HCT116 (cell line): ENCODE measurements at regions not wholly inside any gene's neighbourhood (a gene's known extent, or its start where the extent isn't known, plus 50 kb on each side); places are given as distances from the start of the nearest gene placed in this dataset.

Experiments
- ATAC-seq: fragments of 200-7000 bp; cut with Tn5 transposase; 2 replicates; pipeline ENCODE4 v1.9.1; 2020; ENCODE audit warnings: mild to moderate bottlenecking, moderate library complexity
- BruUV-seq: library from RNA; stranded (reverse); fragments of 400-500 nt; replicated peaks from 2 replicates; lab custom pipeline; 2021; lab: Mats Ljungman, UMichigan
- CTCF ChIA-PET: fragments of 300-600 bp; sonication (Branson Sonifier 250); formaldehyde crosslinking; loops from one replicate; lab custom pipeline; 2021; ENCODE audit warnings: antibody characterized with exemption; lab: Charles Lee
- POLR2A ChIA-PET: fragments of 300-600, 350-600 bp; sonication (Branson Sonifier 250); formaldehyde crosslinking; loops from one replicate; lab custom pipeline; 2021; ENCODE audit warnings: antibody characterized with exemption; lab: Charles Lee
- RAD21 ChIA-PET, 2 experiments: fragments of 300-600 bp; sonication (Branson Sonifier 250); formaldehyde crosslinking; loops; one replicate each; lab custom pipeline; 2023; ENCODE audit warnings: low total read pairs in 2 of 2; ENCODE audit not compliant: uncharacterized antibody in 2 of 2, unreplicated experiment in 2 of 2, low non-redundant PET in 1 of 2; lab: Charles Lee
- DNase-seq: peaks from one replicate; pipeline ENCODE4 v3.0.0-alpha.2; 2010; ENCODE audit warnings: low read depth, low spot score
- H2AFZ ChIP-seq: fragments of 200-600 bp; shearing (Covaris generic), sonication (generic); 2 replicates; pipeline ENCODE4 v1.6.1; 2017; ENCODE audit warnings: low read depth, mixed run types, mixed read lengths, antibody characterized with exemption, low read length; ENCODE audit not compliant: poor library complexity, severe bottlenecking
- H3K27ac ChIP-seq: 2 replicates; pipeline ENCODE4 v1.5.1; 2012; ENCODE audit warnings: low read depth, low read length
- H3K27me3 ChIP-seq: fragments of 200-600 bp; sonication (generic); 2 replicates; pipeline ENCODE4 v1.6.1; 2016; ENCODE audit warnings: mixed run types, low read length, mixed read lengths; ENCODE audit not compliant: insufficient read depth
- H3K36me3 ChIP-seq, 2 experiments: fragments of 200-500 bp in 1 of 2; fragments of 200-600 bp in 1 of 2; sonication (Bioruptor generic) in 1 of 2; sonication (generic) in 1 of 2; 2 replicates each; pipeline versions ENCODE4 v1.5.1 to v1.6.1; 2014 to 2016; ENCODE audit warnings: low read length in 2 of 2, inconsistent platforms in 1 of 2, mixed read lengths in 1 of 2, mixed run types in 1 of 2; ENCODE audit not compliant: insufficient read depth in 2 of 2, control insufficient read depth in 1 of 2
- H3K4me1 ChIP-seq, 2 experiments: fragments of 200-600 bp in 1 of 2; sonication (generic) in 1 of 2; 2 replicates each; pipeline versions ENCODE4 v1.5.1 to v1.6.1; 2012 to 2017; ENCODE audit warnings: low read length in 2 of 2, inconsistent platforms in 1 of 2, mild to moderate bottlenecking in 1 of 2, mixed read lengths in 1 of 2, mixed run types in 1 of 2, moderate library complexity in 1 of 2; ENCODE audit not compliant: insufficient read depth in 2 of 2, control insufficient read depth in 1 of 2
- H3K4me2 ChIP-seq: fragments of 200-600 bp; sonication (generic); 2 replicates; pipeline ENCODE4 v1.6.1; 2017; ENCODE audit warnings: mixed run types, low read length, mixed read lengths
- H3K4me3 ChIP-seq, 2 experiments: fragments of 200-600 bp in 1 of 2; sonication (generic) in 1 of 2; replicated peaks in 1 of 2; 2 replicates each; pipeline ENCODE4 v1.5.1; 2011 to 2016; ENCODE audit warnings: low read length in 2 of 2, control low read depth in 1 of 2, low read depth in 1 of 2, mild to moderate bottlenecking in 1 of 2, mixed read lengths in 1 of 2, mixed run types in 1 of 2
- H3K79me2 ChIP-seq: fragments of 200-600 bp; sonication (generic); 2 replicates; pipeline ENCODE4 v1.6.1; 2017; ENCODE audit warnings: mild to moderate bottlenecking, mixed run types, low read length, moderate library complexity, mixed read lengths; ENCODE audit not compliant: insufficient read depth
- H3K9ac ChIP-seq: fragments of 200-600 bp; sonication (generic); 2 replicates; pipeline ENCODE4 v1.6.1; 2016; ENCODE audit warnings: low read length, mixed read lengths
- H3K9me2 ChIP-seq: fragments of 200-600 bp; sonication (generic), shearing (Covaris generic); 2 replicates; pipeline ENCODE4 v1.6.1; 2017; ENCODE audit warnings: mixed run types, mild to moderate bottlenecking, moderate library complexity; ENCODE audit not compliant: insufficient read depth
- H3K9me3 ChIP-seq, 2 experiments: fragments of 200-500 bp in 1 of 2; fragments of 200-600 bp in 1 of 2; sonication (Bioruptor generic) in 1 of 2; sonication (generic) in 1 of 2; 2 replicates each; pipeline ENCODE4 v1.6.1; 2014 to 2017; ENCODE audit warnings: low read length in 2 of 2, mixed read lengths in 2 of 2, inconsistent platforms in 1 of 2, low read depth in 1 of 2, mild to moderate bottlenecking in 1 of 2, mixed run types in 1 of 2, moderate library complexity in 1 of 2; ENCODE audit not compliant: control insufficient read depth in 1 of 2, insufficient read depth in 1 of 2
- H4K20me1 ChIP-seq: fragments of 200-600 bp; sonication (generic), shearing (Covaris generic); 2 replicates; pipeline ENCODE4 v1.6.1; 2017; ENCODE audit warnings: mixed run types, mild to moderate bottlenecking, moderate library complexity; ENCODE audit not compliant: insufficient read depth
- CBX3 ChIP-seq: IDR thresholded peaks from 2 replicates; pipeline ENCODE4 v1.6.1; 2012; ENCODE audit warnings: low read depth
- EZH2phosphoT487 ChIP-seq: fragments of 200-600 bp; IDR thresholded peaks from 2 replicates; pipeline ENCODE4 v1.6.1; 2018; ENCODE audit warnings: antibody characterized with exemption, borderline replicate concordance
- FOSL1 ChIP-seq: IDR thresholded peaks from 2 replicates; pipeline ENCODE4 v1.6.1; 2012; ENCODE audit warnings: low read depth
- JUND ChIP-seq: IDR thresholded peaks from 2 replicates; pipeline ENCODE4 v1.6.1; 2012
- REST ChIP-seq: IDR thresholded peaks from 2 replicates; pipeline ENCODE4 v1.6.1; 2012; ENCODE audit warnings: low read depth
- ZNF274 ChIP-seq: fragments of 200-500 bp; sonication (Bioruptor generic); IDR thresholded peaks from 2 replicates; pipeline ENCODE4 v1.6.1; 2014; ENCODE audit warnings: mild to moderate bottlenecking, low read depth, low read length, inconsistent platforms
- intact Hi-C: fragments of 100-400 bp; cut with micrococcal nuclease; formaldehyde crosslinking; loops from 2 replicates; pipeline ENCODE4 v1.10.0; 2022
- TF ChIP-seq, protein P1 (sequence below), 3 experiments: fragments of 200-600 bp in 1 of 3; sonication (generic) in 1 of 3; IDR thresholded peaks in 2 of 3; conservative IDR thresholded peaks in 1 of 3; 2 replicates each; pipeline ENCODE4 v1.5.1; 2012 to 2017; ENCODE audit warnings: low read depth in 2 of 3, low read length in 2 of 3, antibody characterized with exemption in 1 of 3, borderline replicate concordance in 1 of 3, control low read depth in 1 of 3, mild to moderate bottlenecking in 1 of 3, mixed read lengths in 1 of 3, mixed run types in 1 of 3, moderate library complexity in 1 of 3; ENCODE audit not compliant: insufficient read depth in 1 of 3

DNA sequence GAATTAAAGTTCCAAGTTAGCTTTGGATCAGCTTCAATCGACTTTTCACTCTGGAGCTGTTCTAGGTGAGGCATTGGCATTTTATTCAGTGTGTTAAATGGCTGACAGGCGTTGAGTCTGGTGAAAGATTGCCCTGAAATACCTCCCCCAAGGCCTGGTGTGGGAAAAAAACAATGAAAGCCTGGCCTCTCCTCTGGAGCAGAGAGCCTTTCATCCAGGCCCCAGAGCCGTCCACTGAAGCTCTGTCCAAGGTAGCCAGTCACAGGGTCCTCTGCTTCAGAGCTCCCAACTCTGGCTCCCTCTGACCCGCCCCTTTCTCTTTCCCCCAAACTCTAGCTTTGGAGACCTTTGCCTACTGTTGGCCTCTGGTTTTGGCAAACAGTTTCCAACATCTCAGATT lies 123.6 kb upstream of the CRHR1 start:
- DNase-seq (no peak), ATAC-seq (no peak)
- Histone ChIP-seq H3K4me2 (no peak overlapping the region), H3K9me2 (no peaks in the 10 kb centered on the region), H3K79me2 (no peaks in the 10 kb centered on the region), H4K20me1 (no peaks in the 10 kb centered on the region), H3K36me3 (no peaks in the 10 kb centered on the region), H3K9ac (no peak overlapping the region), H3K4me3 (no peak overlapping the region), H2AFZ (no peak overlapping the region), H3K27me3 (0 out of 2 replicates have a peak, but pooled peaks cover 8% of the 10 kb centered on the region), H3K27ac (no peak overlapping the region), H3K9me3 (no peaks in the 10 kb centered on the region), H3K4me1 (no peaks in the 10 kb centered on the region)
- ChIA-PET RAD21 (no interaction called here), CTCF (no interaction called here), POLR2A (no interaction called here)
- BruUV-seq, result no TSS peak
- TF ChIP-seq REST (peak; percentile 51), EZH2phosphoT487 (no peak)
- intact Hi-C loops, result no loop called here

DNA sequence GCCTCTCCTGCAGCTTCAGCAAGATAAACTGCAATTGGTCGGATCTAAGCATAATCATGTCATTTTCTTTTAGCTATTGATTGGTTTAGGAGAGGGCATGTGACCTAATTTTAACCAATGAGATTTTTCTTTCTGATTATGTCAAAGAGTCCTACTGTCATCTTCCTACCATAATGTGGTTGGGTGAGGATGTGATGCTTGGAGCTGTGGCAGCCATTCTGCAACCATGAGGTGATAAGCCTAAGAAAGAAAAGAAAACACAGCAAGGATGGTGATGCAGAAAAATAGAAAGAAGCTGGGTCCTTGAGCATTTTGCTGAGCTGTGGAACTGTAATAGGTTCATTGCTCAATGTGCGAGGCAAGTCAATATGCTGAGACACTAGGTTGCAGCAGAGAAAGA lies 121.7 kb upstream of the CRHR1 start:
- Histone ChIP-seq H3K4me2 (no peak overlapping the region), H3K36me3 (no peaks in the 10 kb centered on the region)
- ATAC-seq (0 out of 2 replicates have a peak, but pooled peaks have one; percentile 28), DNase-seq (no peak)
- CTCF ChIA-PET, result interaction anchor here (1.0 to 1.3 kb wide), 2 partner anchors 14 to 22 kb away, joined by 3 to 4 read pairs; no protein-coding TSS in a partner anchor
- TF ChIP-seq, protein P1, sequence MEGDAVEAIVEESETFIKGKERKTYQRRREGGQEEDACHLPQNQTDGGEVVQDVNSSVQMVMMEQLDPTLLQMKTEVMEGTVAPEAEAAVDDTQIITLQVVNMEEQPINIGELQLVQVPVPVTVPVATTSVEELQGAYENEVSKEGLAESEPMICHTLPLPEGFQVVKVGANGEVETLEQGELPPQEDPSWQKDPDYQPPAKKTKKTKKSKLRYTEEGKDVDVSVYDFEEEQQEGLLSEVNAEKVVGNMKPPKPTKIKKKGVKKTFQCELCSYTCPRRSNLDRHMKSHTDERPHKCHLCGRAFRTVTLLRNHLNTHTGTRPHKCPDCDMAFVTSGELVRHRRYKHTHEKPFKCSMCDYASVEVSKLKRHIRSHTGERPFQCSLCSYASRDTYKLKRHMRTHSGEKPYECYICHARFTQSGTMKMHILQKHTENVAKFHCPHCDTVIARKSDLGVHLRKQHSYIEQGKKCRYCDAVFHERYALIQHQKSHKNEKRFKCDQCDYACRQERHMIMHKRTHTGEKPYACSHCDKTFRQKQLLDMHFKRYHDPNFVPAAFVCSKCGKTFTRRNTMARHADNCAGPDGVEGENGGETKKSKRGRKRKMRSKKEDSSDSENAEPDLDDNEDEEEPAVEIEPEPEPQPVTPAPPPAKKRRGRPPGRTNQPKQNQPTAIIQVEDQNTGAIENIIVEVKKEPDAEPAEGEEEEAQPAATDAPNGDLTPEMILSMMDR (IDR thresholded peaks at IDR 0.05 in 2 of 3, conservative IDR thresholded peaks at IDR 0.05 in 1 of 3; ENCODE audit: borderline replicate concordance in 1 of 3, insufficient read depth in 1 of 3, low read depth in 2 of 3, low read length in 2 of 3), result no peak
- TF ChIP-seq JUND (no peak), CBX3 (no peak), FOSL1 (no peak), ZNF274 (no peak)
- TF ChIP-seq, all 23 proteins: peak for 0
- no peaks in the 10 kb centered on the region for H3K9me3 ChIP-seq
- H3K27ac ChIP-seq, result no peak overlapping the region
- H3K79me2 ChIP-seq, result no peaks in the 10 kb centered on the region
- ChIA-PET POLR2A (no interaction called here), RAD21 (no interaction called here)
- intact Hi-C loops, result no loop called here
- BruUV-seq, result no TSS peak
- H4K20me1 ChIP-seq, result no peaks in the 10 kb centered on the region
- H3K27me3 ChIP-seq, result 0 out of 2 replicates have a peak, but pooled peaks cover 11% of the 10 kb centered on the region
- no peak overlapping the region for H2AFZ ChIP-seq
- no peak overlapping the region for H3K9ac ChIP-seq
- no peaks in the 10 kb centered on the region for H3K9me2 ChIP-seq
- no peak overlapping the region for H3K4me3 ChIP-seq
- no peaks in the 10 kb centered on the region for H3K4me1 ChIP-seq
